ENCODE measurements at regions not wholly inside any gene's neighbourhood (a gene's known extent, or its start where the extent isn't known, plus 50 kb on each side); places are given as distances from the start of the nearest gene placed in this dataset.

- peak; percentile 6 for DNase-seq (ENCODE audit: low spot score)
These were observed 53.7 kb upstream of the TMX4 start for GRCh38 chr20:8073024-8073832.

GRCh38 chr20:8074931-8075330 is 55.4 kb upstream of the TMX4 start:
- DNase-seq (ENCODE audit: low spot score) = no peak

GRCh38 chr20:8076306-8077136 is 55.5 kb upstream of the PLCB1 start:
- DNase-seq (ENCODE audit: low spot score) = no peak

GRCh38 chr20:8077137-8077466 is 55.0 kb upstream of the PLCB1 start:
- no peak for DNase-seq (ENCODE audit: low spot score)

- DNase-seq (ENCODE audit: low spot score) = no peak
These were observed 53.5 kb upstream of the PLCB1 start for GRCh38 chr20:8078528-8078914.

- no peak for DNase-seq (ENCODE audit: low spot score)
These were observed 52.1 kb upstream of the PLCB1 start for GRCh38 chr20:8079976-8080375.

GRCh38 chr20:8082025-8082424 is 50.0 kb upstream of the PLCB1 start:
- no peak for DNase-seq (ENCODE audit: low spot score)
